ENCODE measurements at regions not wholly inside any gene's neighbourhood (a gene's known extent, or its start where the extent isn't known, plus 50 kb on each side); places are given as distances from the start of the nearest gene placed in this dataset.
A peak's percentile ranks its signal among the peaks of the same experiment; 100 is the strongest.
"Not testable (repeated sequence)": the region's sequence is repeated elsewhere in the genome, so short reads cannot be mapped to it uniquely, and the experiment has no call there.

GRCh38 chr4:27075603-27076002, 215.0 kb downstream of the STIM2 start:
- DNase-seq (ENCODE audit: low spot score): not testable (repeated sequence)

- no peak for DNase-seq (ENCODE audit: low spot score)
Observed at GRCh38 chr4:27078934-27079455, 218.4 kb downstream of the STIM2 start.

- DNase-seq (ENCODE audit: low spot score): no peak
Observed at GRCh38 chr4:27081675-27082586, 221.3 kb downstream of the STIM2 start.

- DNase-seq (ENCODE audit: low spot score): no peak
Observed at GRCh38 chr4:27082776-27083175, 222.1 kb downstream of the STIM2 start.

GRCh38 chr4:27084685-27085361, 224.2 kb downstream of the STIM2 start:
- DNase-seq (ENCODE audit: low spot score): peak; percentile 25

GRCh38 chr4:27085396-27085795, 224.8 kb downstream of the STIM2 start:
- no peak for DNase-seq (ENCODE audit: low spot score)

GRCh38 chr4:27087306-27088045, 226.8 kb downstream of the STIM2 start:
- DNase-seq (ENCODE audit: low spot score): no peak

GRCh38 chr4:27088491-27088890, 227.8 kb downstream of the STIM2 start:
- peak; percentile 13 for DNase-seq (ENCODE audit: low spot score)

GRCh38 chr4:27089186-27089585, 228.5 kb downstream of the STIM2 start:
- DNase-seq (ENCODE audit: low spot score): no peak

- DNase-seq (ENCODE audit: low spot score): no peak
Observed at GRCh38 chr4:27090406-27090805, 229.8 kb downstream of the STIM2 start.

- DNase-seq (ENCODE audit: low spot score): no peak
Observed at GRCh38 chr4:27094224-27094623, 233.6 kb downstream of the STIM2 start.

- DNase-seq (ENCODE audit: low spot score): no peak
Observed at GRCh38 chr4:27094783-27095182, 234.1 kb downstream of the STIM2 start.

GRCh38 chr4:27096142-27096824, 235.6 kb downstream of the STIM2 start:
- DNase-seq (ENCODE audit: low spot score): no peak

- DNase-seq (ENCODE audit: low spot score): no peak
Observed at GRCh38 chr4:27098034-27098433, 237.4 kb downstream of the STIM2 start.

GRCh38 chr4:27100713-27101112, 240.1 kb downstream of the STIM2 start:
- DNase-seq (ENCODE audit: low spot score): no peak

GRCh38 chr4:27101126-27101525, 240.5 kb downstream of the STIM2 start:
- DNase-seq (ENCODE audit: low spot score): no peak

- no peak for DNase-seq (ENCODE audit: low spot score)
Observed at GRCh38 chr4:27101561-27101960, 240.9 kb downstream of the STIM2 start.

- no peak for DNase-seq (ENCODE audit: low spot score)
Observed at GRCh38 chr4:27111627-27112026, 251.0 kb downstream of the STIM2 start.

- no peak for DNase-seq (ENCODE audit: low spot score)
Observed at GRCh38 chr4:27112587-27112986, 251.9 kb downstream of the STIM2 start.

GRCh38 chr4:27115221-27115620, 254.6 kb downstream of the STIM2 start:
- DNase-seq (ENCODE audit: low spot score): no peak

GRCh38 chr4:27117453-27117852, 256.8 kb downstream of the STIM2 start:
- no peak for DNase-seq (ENCODE audit: low spot score)

Measured in SK-N-DZ (cell line).